Osteocyte (in vitro differentiated cells): ENCODE measurements at regions not wholly inside any gene's neighbourhood (a gene's known extent, or its start where the extent isn't known, plus 50 kb on each side); places are given as distances from the start of the nearest gene placed in this dataset.
A peak's percentile ranks its signal among the peaks of the same experiment; 100 is the strongest.

ENCODE experiments used
- DNase-seq: peaks from one replicate; pipeline ENCODE4 v3.0.0; 2021; ENCODE audit warnings: mixed read lengths; ENCODE audit not compliant: unreplicated experiment; ENCODE audit errors: extremely low spot score
- H3K27ac Mint-ChIP-seq: one replicate; pipeline ENCODE4 v1.8.0; 2021; ENCODE audit warnings: mild to moderate bottlenecking, mixed read lengths; ENCODE audit not compliant: unreplicated experiment
- H3K27me3 Mint-ChIP-seq: one replicate; pipeline ENCODE4 v1.8.0; 2021; ENCODE audit warnings: mixed read lengths; ENCODE audit not compliant: unreplicated experiment
- H3K36me3 Mint-ChIP-seq: one replicate; pipeline ENCODE4 v1.8.0; 2021; ENCODE audit warnings: mixed read lengths; ENCODE audit not compliant: unreplicated experiment
- H3K4me1 Mint-ChIP-seq: one replicate; pipeline ENCODE4 v1.8.0; 2021; ENCODE audit warnings: mixed read lengths; ENCODE audit not compliant: unreplicated experiment
- H3K4me3 Mint-ChIP-seq: one replicate; pipeline ENCODE4 v1.8.0; 2021; ENCODE audit warnings: mild to moderate bottlenecking, moderate library complexity, mixed read lengths; ENCODE audit not compliant: unreplicated experiment
- H3K9me3 Mint-ChIP-seq: one replicate; pipeline ENCODE4 v1.8.0; 2021; ENCODE audit warnings: mixed read lengths; ENCODE audit not compliant: unreplicated experiment
- CTCF ChIP-seq: fragments of 200-600 bp; sonication (generic); IDR thresholded peaks from 2 replicates; pipeline ENCODE4 v1.5.0; 2021; ENCODE audit warnings: antibody characterized with exemption, mild to moderate bottlenecking, moderate library complexity

- Mint-ChIP-seq H3K36me3 (peaks cover 2% of the 10 kb centered on the region), H3K27ac (peak overlapping the region; percentile 77), H3K4me3 (no peak overlapping the region), H3K4me1 (peaks cover 51% of the 10 kb centered on the region), H3K9me3 (no peaks in the 10 kb centered on the region), H3K27me3 (no peaks in the 10 kb centered on the region)
- TF ChIP-seq CTCF = no peak
- DNase-seq = no peak
These were observed 83.2 kb upstream of the TAB2 start for GRCh38 chr6:149234051-149234962.

- Mint-ChIP-seq H3K36me3 (peaks cover 2% of the 10 kb centered on the region), H3K4me1 (peaks cover 51% of the 10 kb centered on the region), H3K27me3 (no peaks in the 10 kb centered on the region), H3K27ac (peak overlapping the region; percentile 3), H3K9me3 (no peaks in the 10 kb centered on the region), H3K4me3 (no peak overlapping the region)
- DNase-seq = no peak
- TF ChIP-seq CTCF = no peak
These were observed 82.4 kb upstream of the TAB2 start for GRCh38 chr6:149235130-149235561.

- no peaks in the 10 kb centered on the region for H3K9me3 Mint-ChIP-seq
- no peak overlapping the region for H3K27ac Mint-ChIP-seq
- TF ChIP-seq CTCF = no peak
- DNase-seq = no peak
- peaks cover 49% of the 10 kb centered on the region for H3K4me1 Mint-ChIP-seq
- no peaks in the 10 kb centered on the region for H3K27me3 Mint-ChIP-seq
- peaks cover 2% of the 10 kb centered on the region for H3K36me3 Mint-ChIP-seq
- H3K4me3 Mint-ChIP-seq = no peak overlapping the region
These were observed 80.9 kb upstream of the TAB2 start for GRCh38 chr6:149236589-149236988.

- H3K4me3 Mint-ChIP-seq = no peak overlapping the region
- H3K4me1 Mint-ChIP-seq = peaks cover 42% of the 10 kb centered on the region
- no peaks in the 10 kb centered on the region for H3K9me3 Mint-ChIP-seq
- TF ChIP-seq CTCF = no peak
- peaks cover 2% of the 10 kb centered on the region for H3K36me3 Mint-ChIP-seq
- no peak for DNase-seq
- H3K27me3 Mint-ChIP-seq = no peaks in the 10 kb centered on the region
- no peak overlapping the region for H3K27ac Mint-ChIP-seq
These were observed 80.0 kb upstream of the TAB2 start for GRCh38 chr6:149237464-149237863.

GRCh38 chr6:149239573-149240209 is 77.8 kb upstream of the TAB2 start:
- H3K9me3 Mint-ChIP-seq = no peaks in the 10 kb centered on the region

More at GRCh38 chr6:149239573-149240209, 77.8 kb upstream of the TAB2 start:
- H3K27ac Mint-ChIP-seq = no peak overlapping the region
- H3K27me3 Mint-ChIP-seq = no peaks in the 10 kb centered on the region
- no peak for DNase-seq
- H3K36me3 Mint-ChIP-seq = peaks cover 2% of the 10 kb centered on the region
- H3K4me1 Mint-ChIP-seq = peaks cover 30% of the 10 kb centered on the region
- no peak overlapping the region for H3K4me3 Mint-ChIP-seq
- no peak for TF ChIP-seq CTCF
